ENCODE measurements at regions not wholly inside any gene's neighbourhood (a gene's known extent, or its start where the extent isn't known, plus 50 kb on each side); places are given as distances from the start of the nearest gene placed in this dataset.

DNA sequence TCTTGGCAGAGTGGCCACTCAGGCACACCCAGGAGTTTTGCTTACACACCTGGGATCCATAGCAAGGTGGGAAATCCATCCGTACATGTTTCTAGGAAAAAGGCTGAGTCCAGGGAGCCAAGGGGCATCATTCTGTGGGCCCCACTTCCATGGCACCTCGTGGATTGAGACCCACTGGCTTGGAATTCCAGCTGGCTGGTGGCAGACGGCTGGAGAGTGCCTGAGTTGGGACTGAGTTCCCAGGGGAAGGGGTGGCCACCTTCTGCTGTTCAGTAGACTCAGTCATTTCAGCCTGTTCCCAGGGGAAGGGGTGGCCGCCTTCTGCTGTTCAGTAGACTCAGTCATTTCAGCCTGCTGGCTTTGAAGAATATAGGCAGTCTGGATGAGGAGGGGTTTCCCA lies 366.0 kb upstream of the GRIA3 start:
- 64% methylated on average over 4 of the region's 4 CpGs; no CpG with 5 or more reads in 1 of the 2 donors for WGBS, 2 donors
- Histone ChIP-seq H3K27ac (no peak overlapping the region), H3K4me3 (no peak overlapping the region), H3K4me1 (no peaks in the 10 kb centered on the region), H3K9me3 (peaks cover 0 to 7% (median 0%) of the 10 kb centered on the region in 4 donors), H3K36me3 (no peaks in the 10 kb centered on the region), H3K27me3 (no peaks in the 10 kb centered on the region)
- DNase-seq (ENCODE audit: low spot score in 2 of 2), result no peak
- TF ChIP-seq EP300 (IDR thresholded peaks at IDR 0.05) (no peak), POLR2A (IDR thresholded peaks at IDR 0.05) (no peak)
- TF ChIP-seq, protein P1, sequence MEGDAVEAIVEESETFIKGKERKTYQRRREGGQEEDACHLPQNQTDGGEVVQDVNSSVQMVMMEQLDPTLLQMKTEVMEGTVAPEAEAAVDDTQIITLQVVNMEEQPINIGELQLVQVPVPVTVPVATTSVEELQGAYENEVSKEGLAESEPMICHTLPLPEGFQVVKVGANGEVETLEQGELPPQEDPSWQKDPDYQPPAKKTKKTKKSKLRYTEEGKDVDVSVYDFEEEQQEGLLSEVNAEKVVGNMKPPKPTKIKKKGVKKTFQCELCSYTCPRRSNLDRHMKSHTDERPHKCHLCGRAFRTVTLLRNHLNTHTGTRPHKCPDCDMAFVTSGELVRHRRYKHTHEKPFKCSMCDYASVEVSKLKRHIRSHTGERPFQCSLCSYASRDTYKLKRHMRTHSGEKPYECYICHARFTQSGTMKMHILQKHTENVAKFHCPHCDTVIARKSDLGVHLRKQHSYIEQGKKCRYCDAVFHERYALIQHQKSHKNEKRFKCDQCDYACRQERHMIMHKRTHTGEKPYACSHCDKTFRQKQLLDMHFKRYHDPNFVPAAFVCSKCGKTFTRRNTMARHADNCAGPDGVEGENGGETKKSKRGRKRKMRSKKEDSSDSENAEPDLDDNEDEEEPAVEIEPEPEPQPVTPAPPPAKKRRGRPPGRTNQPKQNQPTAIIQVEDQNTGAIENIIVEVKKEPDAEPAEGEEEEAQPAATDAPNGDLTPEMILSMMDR (IDR thresholded peaks at IDR 0.05), result no peak

DNA sequence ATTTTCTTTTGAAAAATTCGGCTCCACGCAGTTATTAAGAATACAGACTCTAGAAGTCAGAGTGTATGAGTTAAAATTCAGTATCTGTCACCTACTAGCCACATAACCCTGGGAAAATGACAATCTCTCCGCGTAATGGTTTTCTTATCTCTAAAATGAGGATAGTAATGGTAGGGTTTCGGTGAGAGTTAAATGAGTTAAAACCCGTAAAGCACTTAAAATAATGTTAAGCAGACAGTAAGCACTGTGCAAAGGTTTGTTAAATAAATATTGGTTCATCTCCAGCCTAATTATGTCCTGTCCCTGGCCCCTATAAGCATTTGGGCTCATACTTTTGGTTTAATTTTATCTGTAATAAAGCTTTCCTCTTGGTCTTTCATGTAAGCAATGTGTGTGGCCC lies 350.8 kb upstream of the GRIA3 start:
- H3K27ac ChIP-seq, result no peak overlapping the region
- TF ChIP-seq POLR2A (IDR thresholded peaks at IDR 0.05), result no peak
- TF ChIP-seq, protein P1 (IDR thresholded peaks at IDR 0.05), result no peak
- TF ChIP-seq EP300 (IDR thresholded peaks at IDR 0.05), result no peak
- no peaks in the 10 kb centered on the region for H3K4me1 ChIP-seq
- 80 to 90% methylated on average over 6 of the region's 6 CpGs for WGBS, 2 donors
- no peaks in the 10 kb centered on the region for H3K36me3 ChIP-seq
- no peak for DNase-seq (ENCODE audit: low spot score in 2 of 2)
- no peak overlapping the region for H3K4me3 ChIP-seq
- H3K27me3 ChIP-seq, result no peaks in the 10 kb centered on the region
- H3K9me3 ChIP-seq, result no peaks in the 10 kb centered on the region

DNA sequence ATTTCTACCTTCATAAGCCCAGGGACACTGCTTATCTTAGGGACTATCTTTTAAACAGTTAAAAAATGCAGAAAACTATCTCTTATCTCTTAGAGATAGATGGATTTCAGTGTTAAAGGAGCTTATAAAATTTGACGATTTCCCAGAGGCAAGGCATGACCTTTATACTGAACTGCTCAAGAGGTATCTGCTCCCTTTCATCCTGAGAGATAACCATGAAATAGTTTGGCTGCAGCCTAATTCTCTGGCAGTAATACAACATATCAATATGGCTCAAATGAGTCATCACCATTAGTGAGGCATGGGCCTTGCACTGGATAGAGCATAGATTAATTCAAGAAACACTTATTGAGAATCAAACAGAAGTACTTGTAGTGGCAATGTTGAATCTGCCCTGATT lies 348.2 kb upstream of the GRIA3 start:
- no peak overlapping the region for H3K4me3 ChIP-seq
- TF ChIP-seq, protein P1 (IDR thresholded peaks at IDR 0.05), result no peak
- TF ChIP-seq EP300 (IDR thresholded peaks at IDR 0.05) (no peak), POLR2A (IDR thresholded peaks at IDR 0.05) (no peak)
- no peaks in the 10 kb centered on the region for H3K27me3 ChIP-seq
- no peaks in the 10 kb centered on the region for H3K9me3 ChIP-seq
- no peak for DNase-seq (ENCODE audit: low spot score in 2 of 2)
- H3K27ac ChIP-seq, result no peak overlapping the region
- no peaks in the 10 kb centered on the region for H3K36me3 ChIP-seq
- no peaks in the 10 kb centered on the region for H3K4me1 ChIP-seq
- 70 to 86% methylated on average over 1 of the region's 1 CpG for WGBS, 2 donors

- TF ChIP-seq, protein P1 (IDR thresholded peaks at IDR 0.05), result no peak
- no peak for TF ChIP-seq EP300 (IDR thresholded peaks at IDR 0.05)
- no peak for TF ChIP-seq POLR2A (IDR thresholded peaks at IDR 0.05)
- no peak overlapping the region for H3K4me3 ChIP-seq
- no peaks in the 10 kb centered on the region for H3K4me1 ChIP-seq
- H3K27me3 ChIP-seq, result no peaks in the 10 kb centered on the region
- no peaks in the 10 kb centered on the region for H3K9me3 ChIP-seq
- 86 to 87% methylated on average over 4 of the region's 4 CpGs for WGBS, 2 donors
- DNase-seq (ENCODE audit: low spot score in 2 of 2), result no peak
- no peaks in the 10 kb centered on the region for H3K36me3 ChIP-seq
- no peak overlapping the region for H3K27ac ChIP-seq
Observed at GRCh38 chrX:122850326-122850725, 333.8 kb upstream of the GRIA3 start.

DNA sequence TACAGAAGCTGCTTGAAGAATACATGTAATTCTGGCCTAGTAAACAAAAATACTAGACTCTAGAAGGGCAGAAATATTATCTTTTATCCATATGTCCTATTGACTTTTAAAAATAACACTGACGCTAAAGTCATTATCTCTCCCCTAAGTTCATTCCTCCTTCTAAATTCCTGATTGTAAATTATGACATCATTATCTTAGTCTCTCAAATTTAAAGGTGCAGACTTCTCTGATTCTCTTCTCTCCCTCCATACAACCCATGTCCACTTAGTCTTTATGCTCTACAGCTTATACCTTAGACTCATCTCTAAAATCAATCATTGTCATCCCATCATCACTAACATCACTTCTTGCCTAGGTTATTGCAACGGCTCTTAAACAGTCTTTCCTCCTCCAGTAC lies 327.9 kb upstream of the GRIA3 start:
- no peaks in the 10 kb centered on the region for H3K4me1 ChIP-seq
- TF ChIP-seq, protein P1 (IDR thresholded peaks at IDR 0.05), result no peak
- TF ChIP-seq EP300 (IDR thresholded peaks at IDR 0.05) (no peak), POLR2A (IDR thresholded peaks at IDR 0.05) (no peak)
- H3K36me3 ChIP-seq, result no peaks in the 10 kb centered on the region
- H3K27ac ChIP-seq, result no peak overlapping the region
- no peaks in the 10 kb centered on the region for H3K9me3 ChIP-seq
- WGBS, 2 donors, result 17 to 23% methylated on average over 2 of the region's 2 CpGs
- no peak for DNase-seq (ENCODE audit: low spot score in 2 of 2)
- H3K27me3 ChIP-seq, result no peaks in the 10 kb centered on the region
- H3K4me3 ChIP-seq, result no peak overlapping the region
